Left ventricle myocardium superior (tissue), 1 donor: ENCODE measurements at regions not wholly inside any gene's neighbourhood (a gene's known extent, or its start where the extent isn't known, plus 50 kb on each side); places are given as distances from the start of the nearest gene placed in this dataset.

Experiments used
- ATAC-seq: fragments of 200-7000 bp; cut with Tn5 transposase; one replicate; pipeline ENCODE4 v1.9.1; 2020; ENCODE audit warnings: mild to moderate bottlenecking, moderate library complexity
- DNase-seq: peaks from one replicate; pipeline ENCODE4 v3.0.0-alpha.2; 2020
- intact Hi-C: fragments of 100-400 bp; cut with micrococcal nuclease; formaldehyde crosslinking; loops from one replicate; pipeline ENCODE4 v1.11.0; 2022
- donor health status: DM: no; HTN: yes; CAD: no; lungs with severe emphysema.

DNA sequence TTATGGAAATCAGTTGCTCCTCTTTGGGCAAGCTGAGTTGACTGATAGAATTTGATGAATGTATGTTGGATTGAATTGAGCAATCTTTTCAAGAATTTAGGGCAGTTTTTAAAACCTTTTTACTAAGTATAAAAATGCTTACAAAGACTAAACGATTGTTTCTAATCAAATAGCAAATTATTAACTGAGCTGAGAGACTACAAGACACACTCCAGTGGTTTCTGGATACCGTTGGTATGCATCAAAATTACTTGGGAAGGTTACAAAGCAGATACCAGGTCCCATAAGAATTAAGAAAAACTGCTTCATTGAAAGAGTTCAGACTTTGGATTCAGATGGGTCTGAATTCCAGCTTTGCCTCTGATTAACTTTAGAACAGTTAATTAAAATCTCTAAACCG is 721.4 kb downstream of the FAM181B start:
- ATAC-seq (no peak), DNase-seq (no peak)
- intact Hi-C loops = no loop called here

DNA sequence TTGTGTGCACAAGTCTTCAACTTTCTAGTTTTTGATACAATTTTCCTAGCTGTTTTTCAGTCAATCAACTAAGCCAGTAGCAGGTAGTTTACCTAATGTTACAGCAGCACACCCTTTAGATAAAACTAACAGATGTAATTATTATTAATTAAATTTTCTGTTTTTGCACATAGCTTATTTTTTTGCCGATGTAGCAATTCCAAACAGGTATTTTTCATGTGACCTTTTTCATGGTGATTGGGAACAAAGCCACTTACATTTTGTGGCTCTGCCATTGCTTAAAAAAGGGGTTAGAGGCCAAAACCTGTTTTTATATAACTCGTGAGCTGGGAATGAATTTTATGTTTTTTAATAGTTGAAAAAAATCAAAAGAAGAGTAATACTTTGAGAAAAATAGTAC is 724.5 kb downstream of the FAM181B start:
- DNase-seq (no peak), ATAC-seq (no peak)
- intact Hi-C loops = no loop called here

- ATAC-seq = no peak
- intact Hi-C loops = no loop called here
- no peak for DNase-seq
These were observed 726.1 kb downstream of the FAM181B start for GRCh38 chr11:82007521-82007920.

- DNase-seq (no peak), ATAC-seq (no peak)
- intact Hi-C loops = no loop called here
These were observed 729.0 kb downstream of the FAM181B start for GRCh38 chr11:82004537-82005213.

DNA sequence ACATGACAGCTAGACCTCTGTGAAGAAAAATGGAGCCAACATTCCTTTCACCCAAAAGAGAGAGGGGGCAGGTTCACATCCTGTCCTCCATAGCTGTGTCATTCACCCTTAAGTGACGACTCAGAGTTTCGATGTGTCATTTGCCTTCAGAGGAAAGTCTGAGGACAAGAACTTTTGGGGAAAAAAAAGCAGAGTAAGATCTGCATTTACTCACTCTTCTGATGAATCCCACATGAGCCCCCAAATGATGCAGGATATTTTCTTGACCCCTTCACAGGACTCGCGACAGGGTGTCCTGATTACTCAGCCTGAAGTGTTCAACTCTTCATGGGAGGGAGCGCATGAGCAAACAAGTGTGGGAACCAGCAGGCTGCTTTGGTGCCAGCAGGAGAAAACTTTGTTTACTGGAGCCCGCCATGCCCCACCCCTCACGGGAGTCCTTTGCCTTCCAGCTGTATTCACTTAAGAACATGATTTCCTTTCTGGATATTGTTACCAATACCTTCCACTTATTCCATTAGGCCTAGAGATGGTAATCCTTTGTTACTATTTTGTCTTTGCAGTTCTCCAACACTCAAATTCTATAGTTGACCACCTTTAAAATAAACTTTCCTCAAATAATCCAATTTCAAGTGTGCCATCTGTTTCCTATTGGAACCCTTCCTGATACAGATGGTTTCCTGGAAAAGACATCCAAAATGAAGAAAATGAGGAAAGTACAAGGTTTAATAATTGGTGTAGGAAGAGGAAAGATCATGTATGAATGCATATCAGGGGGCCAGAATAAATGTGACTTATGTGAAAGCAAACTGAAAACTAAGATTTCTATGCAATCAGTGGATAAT is 729.8 kb downstream of the FAM181B start:
- intact Hi-C loops = no loop called here
- DNase-seq (no peak), ATAC-seq (no peak)

- intact Hi-C loops = no loop called here
- no peak for ATAC-seq
- no peak for DNase-seq
These were observed 730.6 kb downstream of the FAM181B start for GRCh38 chr11:82003024-82003423.

DNA sequence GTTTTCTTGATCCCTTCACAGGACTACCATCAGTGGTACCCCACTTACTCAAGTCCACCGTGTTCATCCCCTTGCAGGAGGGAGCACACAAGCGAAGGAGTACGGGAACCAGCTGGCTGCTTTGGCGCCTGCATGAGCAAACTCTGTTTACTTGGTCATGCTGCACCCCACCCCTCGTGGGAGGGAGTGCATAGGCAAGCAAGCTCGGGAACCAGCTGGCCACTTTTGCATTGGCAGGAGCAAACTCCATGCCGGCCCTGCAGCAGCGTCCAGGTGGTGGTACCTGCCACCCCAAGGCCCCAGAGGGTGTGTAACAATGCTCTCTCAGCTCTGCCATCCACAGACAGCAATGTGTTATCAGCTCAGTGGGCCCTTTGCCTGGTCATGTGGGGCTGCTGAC is 737.8 kb downstream of the FAM181B start:
- intact Hi-C loops = no loop called here
- no peak for DNase-seq
- no peak for ATAC-seq

- DNase-seq (no peak), ATAC-seq (no peak)
- intact Hi-C loops = no loop called here
These were observed 739.9 kb downstream of the FAM181B start for GRCh38 chr11:81993755-81994154.

GRCh38 chr11:81990659-81991443 is 742.8 kb downstream of the FAM181B start:
- intact Hi-C loops = no loop called here
- ATAC-seq (no peak), DNase-seq (no peak)

GRCh38 chr11:81989093-81989492 is 744.6 kb downstream of the FAM181B start:
- intact Hi-C loops = no loop called here
- ATAC-seq = no peak
- no peak for DNase-seq

DNA sequence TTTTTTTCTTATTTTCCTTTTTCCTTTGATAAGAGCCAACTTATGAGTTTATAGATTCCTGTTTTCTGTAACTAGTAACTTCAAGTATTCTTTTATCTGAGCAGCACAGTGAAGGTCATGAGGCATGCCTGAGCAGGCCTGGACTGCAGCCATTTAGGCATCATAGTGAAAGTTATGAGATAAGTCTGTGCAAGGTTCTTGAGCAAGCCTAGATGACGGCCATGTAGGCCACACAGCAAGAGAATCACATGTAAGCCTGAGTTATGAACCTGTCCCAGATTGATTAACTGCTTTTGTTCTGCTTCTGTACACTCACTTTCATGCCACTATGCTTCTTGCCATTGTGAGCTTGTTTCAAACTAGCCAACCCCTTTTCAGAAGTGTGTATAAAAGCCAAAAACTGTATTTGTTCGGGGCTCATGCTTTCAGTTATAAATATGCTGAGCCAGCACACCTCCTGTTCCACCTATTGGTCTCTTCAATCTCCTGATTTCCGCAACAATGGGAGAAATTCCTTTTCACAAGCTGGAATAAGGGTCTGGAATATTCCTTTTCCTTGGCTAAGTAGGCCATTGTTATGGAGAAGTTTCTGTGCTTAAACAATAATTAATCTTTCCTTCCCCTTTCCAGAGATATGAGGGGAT is 745.7 kb downstream of the FAM181B start:
- intact Hi-C loops = no loop called here
- ATAC-seq (peak; percentile 18), DNase-seq (no peak)

- no peak for DNase-seq
- no peak for ATAC-seq
- intact Hi-C loops = no loop called here
These were observed 747.0 kb downstream of the FAM181B start for GRCh38 chr11:81986556-81987161.

DNA sequence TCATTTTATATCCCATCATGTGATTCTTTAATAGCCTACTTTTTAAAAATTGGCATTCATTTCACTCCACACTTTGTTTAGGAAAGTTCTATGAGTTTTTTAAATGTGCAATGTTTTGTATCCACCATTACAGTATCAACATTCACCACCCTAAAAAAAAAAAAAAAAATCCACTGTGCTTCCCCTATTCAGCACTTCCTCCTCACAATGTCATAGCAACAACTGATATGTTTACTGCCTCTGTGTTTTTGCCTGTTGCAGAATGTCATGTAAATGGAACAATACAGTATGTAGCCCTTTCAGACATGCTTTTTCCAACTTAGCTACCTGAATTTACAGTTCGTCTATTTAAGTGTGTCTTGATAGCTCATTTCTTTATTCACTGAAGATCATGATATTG is 754.2 kb downstream of the FAM181B start:
- ATAC-seq = no peak
- intact Hi-C loops = no loop called here
- DNase-seq = no peak

DNA sequence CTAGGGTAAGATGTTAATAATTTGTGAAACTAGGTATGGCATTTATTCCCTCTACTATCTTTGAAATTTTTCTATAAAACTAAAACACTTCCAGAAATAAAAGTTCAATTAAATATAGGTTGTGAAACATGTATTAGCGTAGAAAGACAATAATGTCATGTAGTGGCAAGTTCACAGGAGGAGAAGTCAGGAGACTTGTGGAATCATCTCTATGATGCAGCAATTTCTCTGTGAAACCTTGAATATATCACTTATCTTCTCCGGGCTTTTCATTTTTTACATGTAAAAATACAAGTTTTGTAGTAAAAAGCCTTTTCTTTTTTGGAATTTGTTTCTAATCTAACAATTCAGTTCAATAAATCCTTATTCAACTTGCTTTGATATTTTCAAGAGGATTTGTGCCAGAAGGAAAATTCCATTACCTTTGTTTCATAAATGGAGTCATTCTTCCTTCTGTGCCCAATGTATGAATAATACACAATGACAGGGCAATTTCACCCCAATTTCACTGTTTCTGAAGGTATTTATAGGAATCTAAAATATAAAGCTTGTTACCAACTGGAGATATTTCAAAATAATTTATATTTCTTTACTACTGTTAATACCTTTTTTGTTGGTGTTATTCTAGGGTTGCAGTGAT is 758.3 kb downstream of the FAM181B start:
- ATAC-seq (no peak), DNase-seq (no peak)
- intact Hi-C loops = no loop called here

GRCh38 chr11:81970886-81971285 is 762.8 kb downstream of the FAM181B start:
- no peak for DNase-seq
- ATAC-seq = no peak
- intact Hi-C loops = no loop called here

DNA sequence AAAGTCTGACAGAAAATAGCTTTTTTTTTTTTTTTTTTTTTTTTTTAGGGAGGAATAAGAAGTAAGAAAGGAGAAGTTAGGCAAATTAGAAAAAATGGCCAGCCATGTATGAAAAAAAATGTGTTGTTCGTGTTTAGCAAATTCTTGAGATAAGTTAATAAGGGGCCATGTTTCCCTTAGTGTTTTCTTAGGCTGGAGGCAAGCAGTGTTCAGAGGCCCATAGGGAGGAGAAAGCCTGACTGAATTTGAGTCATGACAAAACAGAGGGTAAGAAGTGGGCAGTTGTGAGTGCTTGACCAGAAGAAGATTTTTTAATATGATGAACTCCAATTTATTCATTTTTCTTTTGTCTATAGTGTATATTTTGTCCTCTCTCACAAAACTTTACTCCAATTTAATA is 766.4 kb downstream of the FAM181B start:
- intact Hi-C loops = no loop called here
- no peak for ATAC-seq
- no peak for DNase-seq

DNA sequence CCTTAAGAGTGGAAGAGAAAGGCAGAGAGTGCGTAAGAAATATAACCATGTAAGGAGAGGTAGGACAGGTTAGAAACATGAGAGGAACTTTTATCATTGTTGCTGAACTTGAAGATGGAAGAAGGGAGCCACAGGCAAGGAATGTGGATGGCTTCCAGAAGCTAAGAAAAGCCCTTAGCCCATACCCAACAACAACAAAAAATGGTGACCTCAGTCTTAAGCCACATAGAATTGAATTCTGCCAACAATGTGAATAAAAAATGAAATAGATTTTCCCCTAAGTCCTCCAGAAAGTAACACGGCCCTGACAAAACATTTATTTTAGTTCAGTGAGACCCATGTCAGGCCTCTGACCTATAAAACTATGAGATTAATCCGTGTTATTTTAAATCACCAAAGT is 767.3 kb downstream of the FAM181B start:
- DNase-seq = no peak
- intact Hi-C loops = no loop called here
- ATAC-seq = no peak

- DNase-seq (no peak), ATAC-seq (no peak)
- intact Hi-C loops = no loop called here
These were observed 770.6 kb downstream of the FAM181B start for GRCh38 chr11:81963018-81963417.

DNA sequence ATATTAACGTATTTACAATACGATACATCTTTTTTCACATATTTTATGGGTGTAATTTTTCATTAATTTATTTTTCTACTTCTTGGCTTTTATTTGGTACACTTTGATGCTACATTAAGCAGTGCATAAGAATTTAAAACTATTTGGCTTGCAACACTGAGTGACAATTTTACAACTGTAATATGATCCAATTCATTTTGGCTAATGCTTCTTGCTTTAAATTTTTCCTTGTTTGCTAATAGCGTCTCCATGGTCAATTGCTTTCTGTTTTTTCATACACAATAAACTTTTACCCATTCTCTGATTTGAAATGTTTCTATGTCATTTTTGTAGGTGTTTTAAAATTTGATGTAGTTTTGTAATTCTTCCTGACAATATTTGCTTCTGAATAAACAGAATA is 773.2 kb downstream of the FAM181B start:
- intact Hi-C loops = no loop called here
- ATAC-seq (no peak), DNase-seq (no peak)
